ENCODE measurements at regions not wholly inside any gene's neighbourhood (a gene's known extent, or its start where the extent isn't known, plus 50 kb on each side); places are given as distances from the start of the nearest gene placed in this dataset.

DNA sequence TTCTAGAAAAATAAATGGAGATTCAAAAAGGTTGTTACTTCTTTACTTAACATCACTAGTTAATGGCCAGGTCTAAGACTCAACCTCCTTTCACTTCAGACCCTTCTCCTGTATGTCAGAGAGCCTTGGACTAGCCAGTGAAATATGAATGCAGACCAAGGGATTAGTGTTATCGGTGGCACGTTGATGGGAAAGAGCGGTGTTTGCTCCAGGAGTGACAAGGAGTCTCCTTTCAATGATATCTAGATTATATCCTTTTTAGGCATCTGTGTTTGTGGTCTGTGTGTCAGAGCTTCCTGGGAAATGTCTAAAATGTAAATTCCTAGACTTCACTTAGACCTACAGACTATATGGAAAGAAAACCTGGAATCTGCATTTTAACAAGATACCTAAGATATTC is 658.0 kb upstream of the KCNMB2 start:
- TF ChIP-seq, protein P1, sequence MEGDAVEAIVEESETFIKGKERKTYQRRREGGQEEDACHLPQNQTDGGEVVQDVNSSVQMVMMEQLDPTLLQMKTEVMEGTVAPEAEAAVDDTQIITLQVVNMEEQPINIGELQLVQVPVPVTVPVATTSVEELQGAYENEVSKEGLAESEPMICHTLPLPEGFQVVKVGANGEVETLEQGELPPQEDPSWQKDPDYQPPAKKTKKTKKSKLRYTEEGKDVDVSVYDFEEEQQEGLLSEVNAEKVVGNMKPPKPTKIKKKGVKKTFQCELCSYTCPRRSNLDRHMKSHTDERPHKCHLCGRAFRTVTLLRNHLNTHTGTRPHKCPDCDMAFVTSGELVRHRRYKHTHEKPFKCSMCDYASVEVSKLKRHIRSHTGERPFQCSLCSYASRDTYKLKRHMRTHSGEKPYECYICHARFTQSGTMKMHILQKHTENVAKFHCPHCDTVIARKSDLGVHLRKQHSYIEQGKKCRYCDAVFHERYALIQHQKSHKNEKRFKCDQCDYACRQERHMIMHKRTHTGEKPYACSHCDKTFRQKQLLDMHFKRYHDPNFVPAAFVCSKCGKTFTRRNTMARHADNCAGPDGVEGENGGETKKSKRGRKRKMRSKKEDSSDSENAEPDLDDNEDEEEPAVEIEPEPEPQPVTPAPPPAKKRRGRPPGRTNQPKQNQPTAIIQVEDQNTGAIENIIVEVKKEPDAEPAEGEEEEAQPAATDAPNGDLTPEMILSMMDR (IDR thresholded peaks at IDR 0.05; ENCODE audit: control insufficient read depth, insufficient read depth, low read depth, low read length, missing control alignments) = no peak
- no peak overlapping the region for H3K4me3 ChIP-seq (ENCODE audit: control insufficient read depth, low read depth, low read length)
- no peak for DNase-seq (ENCODE audit: low read depth)

DNA sequence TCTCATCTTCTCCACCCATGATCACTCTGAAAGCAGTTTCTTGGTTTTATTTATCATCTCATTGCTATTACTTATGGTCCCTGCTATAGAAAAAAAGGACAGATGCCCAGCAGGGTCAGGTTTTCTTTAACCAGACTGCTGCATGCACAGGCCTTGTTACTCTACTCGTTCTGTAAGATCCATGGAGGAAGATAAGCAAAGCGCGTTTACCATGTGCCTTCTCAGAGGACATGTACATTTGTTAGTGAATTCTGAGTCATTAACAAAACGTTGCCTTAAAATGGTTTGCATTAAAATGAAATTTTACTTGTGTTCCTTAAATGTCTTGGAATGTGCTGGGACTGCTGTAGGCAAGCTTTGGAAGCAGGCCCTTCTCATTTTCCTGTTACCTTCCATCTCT is 657.3 kb upstream of the KCNMB2 start:
- DNase-seq (ENCODE audit: low read depth) = no peak
- TF ChIP-seq, protein P1 (IDR thresholded peaks at IDR 0.05; ENCODE audit: control insufficient read depth, insufficient read depth, low read depth, low read length, missing control alignments) = no peak
- no peak overlapping the region for H3K4me3 ChIP-seq (ENCODE audit: control insufficient read depth, low read depth, low read length)

DNA sequence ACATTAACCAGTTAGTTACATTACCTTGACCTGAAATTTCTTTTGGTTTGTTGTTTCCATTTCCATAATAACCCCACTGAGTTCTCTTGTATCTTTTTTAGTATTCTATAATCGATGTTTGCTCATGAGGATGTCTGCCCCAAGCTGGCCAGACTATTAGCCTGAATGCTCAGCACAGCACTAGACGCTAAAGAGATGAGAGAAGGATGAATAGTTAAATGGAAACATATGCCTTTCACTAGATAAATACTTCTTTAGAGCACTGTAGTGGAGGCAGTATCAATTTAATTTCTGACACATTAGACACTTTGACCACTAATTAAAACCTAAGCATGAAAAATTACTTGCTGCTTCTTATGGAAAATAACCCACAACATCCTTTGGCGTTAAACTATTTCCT is 654.9 kb upstream of the KCNMB2 start:
- TF ChIP-seq, protein P1 (IDR thresholded peaks at IDR 0.05; ENCODE audit: control insufficient read depth, insufficient read depth, low read depth, low read length, missing control alignments) = no peak
- no peak for DNase-seq (ENCODE audit: low read depth)
- no peak overlapping the region for H3K4me3 ChIP-seq (ENCODE audit: control insufficient read depth, low read depth, low read length)

DNA sequence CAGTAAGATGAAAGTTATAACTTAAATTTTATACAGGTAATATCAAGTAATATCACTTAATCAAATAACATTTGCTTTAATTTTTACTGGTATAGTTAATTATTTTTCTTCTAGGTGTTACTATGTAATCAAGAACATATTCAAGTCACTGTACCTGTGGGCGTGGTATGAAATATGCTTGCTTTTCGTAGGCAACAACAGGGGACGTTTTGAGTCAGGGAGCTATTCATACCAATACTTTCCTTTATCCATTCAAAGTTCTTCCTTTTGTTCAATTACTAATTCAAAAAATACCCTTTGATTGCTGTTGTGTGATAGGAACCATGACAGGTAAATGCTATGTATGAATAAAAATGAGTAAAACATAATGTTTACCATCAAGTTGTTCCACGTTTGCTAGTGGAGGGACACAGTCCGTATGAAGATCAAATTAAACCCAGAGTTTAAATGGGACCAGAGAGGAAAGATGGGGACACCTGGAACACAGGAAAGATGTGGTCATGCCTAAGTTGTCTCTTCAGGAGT is 654.0 kb upstream of the KCNMB2 start:
- DNase-seq (ENCODE audit: low read depth) = no peak
- TF ChIP-seq, protein P1 (IDR thresholded peaks at IDR 0.05; ENCODE audit: control insufficient read depth, insufficient read depth, low read depth, low read length, missing control alignments) = no peak
- no peak overlapping the region for H3K4me3 ChIP-seq (ENCODE audit: control insufficient read depth, low read depth, low read length)

DNA sequence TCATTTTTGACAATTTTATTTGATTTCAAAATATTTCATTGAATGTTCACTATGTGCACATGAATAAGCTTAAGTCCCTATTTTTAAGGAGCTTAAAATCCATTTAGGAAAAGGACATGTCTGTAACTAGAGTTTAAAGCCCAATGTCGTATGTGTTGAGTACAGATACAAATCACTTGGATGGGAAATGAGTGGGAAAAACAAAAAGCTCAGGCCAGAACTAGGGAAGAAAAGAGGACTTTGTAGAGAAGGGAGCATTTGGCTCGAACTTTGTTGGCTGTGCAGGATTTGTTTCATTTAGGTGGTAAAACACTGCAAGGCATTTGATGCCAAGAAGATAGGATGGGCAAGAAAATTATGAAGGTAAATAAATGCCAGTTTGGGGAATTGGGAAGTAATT is 653.1 kb upstream of the KCNMB2 start:
- no peak for DNase-seq (ENCODE audit: low read depth)
- H3K4me3 ChIP-seq (ENCODE audit: control insufficient read depth, low read depth, low read length) = no peak overlapping the region
- TF ChIP-seq, protein P1 (IDR thresholded peaks at IDR 0.05; ENCODE audit: control insufficient read depth, insufficient read depth, low read depth, low read length, missing control alignments) = no peak

DNA sequence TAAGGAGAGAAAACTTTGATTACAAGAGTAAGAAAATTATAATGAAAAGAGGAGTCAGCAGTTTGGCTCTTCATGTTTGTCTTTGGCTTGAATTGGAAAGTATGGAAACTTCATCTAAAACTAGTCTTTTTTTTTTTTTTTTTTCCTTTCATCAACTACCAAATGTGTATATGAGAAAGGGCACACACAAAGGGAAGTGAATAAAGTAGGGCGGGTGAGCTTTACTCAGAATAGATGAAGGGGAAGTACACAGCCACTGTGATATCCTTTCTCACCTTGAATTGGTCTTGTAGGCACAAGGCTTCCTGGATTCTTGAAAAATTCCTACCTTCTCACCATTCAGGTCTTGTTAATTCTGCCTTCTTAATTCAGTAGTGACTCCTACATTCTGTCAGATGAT is 652.3 kb upstream of the KCNMB2 start:
- TF ChIP-seq, protein P1 (IDR thresholded peaks at IDR 0.05; ENCODE audit: control insufficient read depth, insufficient read depth, low read depth, low read length, missing control alignments) = no peak
- H3K4me3 ChIP-seq (ENCODE audit: control insufficient read depth, low read depth, low read length) = no peak overlapping the region
- no peak for DNase-seq (ENCODE audit: low read depth)

DNA sequence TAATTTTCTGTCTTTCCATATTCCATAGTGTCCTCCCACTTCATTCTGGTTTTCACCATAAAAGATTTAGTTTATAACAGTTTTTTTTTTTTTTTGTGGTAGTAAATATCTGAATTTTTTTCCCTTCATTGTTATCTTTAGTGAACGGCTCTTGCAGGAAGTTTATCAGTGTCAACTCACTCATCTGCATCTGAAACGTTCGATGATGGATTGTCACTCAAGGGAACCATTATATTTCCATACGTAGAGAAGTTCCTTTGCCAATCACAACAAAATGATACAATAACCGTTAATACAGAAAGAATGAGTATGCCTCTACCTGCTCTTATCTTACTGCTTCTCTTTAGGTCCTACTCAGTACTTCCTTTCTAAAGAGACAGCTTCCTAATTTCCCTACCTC is 651.2 kb upstream of the KCNMB2 start:
- TF ChIP-seq, protein P1 (IDR thresholded peaks at IDR 0.05; ENCODE audit: control insufficient read depth, insufficient read depth, low read depth, low read length, missing control alignments) = no peak
- H3K4me3 ChIP-seq (ENCODE audit: control insufficient read depth, low read depth, low read length) = no peak overlapping the region
- DNase-seq (ENCODE audit: low read depth) = no peak
